H1 (cell line): ENCODE measurements at regions not wholly inside any gene's neighbourhood (a gene's known extent, or its start where the extent isn't known, plus 50 kb on each side); places are given as distances from the start of the nearest gene placed in this dataset.

Experiments
- ASH2L ChIP-seq: fragments of 200-600, 300-600 bp; sonication (generic); IDR thresholded peaks from one replicate; pipeline ENCODE4 v1.7.1; 2017; ENCODE audit warnings: low read length
- CBX8 ChIP-seq: fragments of 300-800, 300-1000 bp; sonication (generic); IDR thresholded peaks from 2 replicates; pipeline ENCODE4 v1.7.1; 2016; ENCODE audit warnings: low read depth, low read length, borderline replicate concordance
- HDAC6 ChIP-seq: IDR thresholded peaks from one replicate; pipeline ENCODE4 v1.7.1; 2012; ENCODE audit warnings: low read depth, mild to moderate bottlenecking, inconsistent platforms, low read length, moderate library complexity
- NANOG ChIP-seq: IDR thresholded peaks from 2 replicates; pipeline ENCODE4 v1.6.1; 2011; ENCODE audit warnings: low read length, low read depth, mild to moderate bottlenecking, inconsistent platforms; ENCODE audit not compliant: insufficient read depth, poor library complexity, severe bottlenecking
- POU5F1 ChIP-seq: IDR thresholded peaks from 2 replicates; pipeline ENCODE4 v1.6.1; 2011; ENCODE audit warnings: low read depth, mild to moderate bottlenecking, low read length, moderate library complexity
- SIN3A ChIP-seq, 2 experiments: IDR thresholded peaks in 1 of 2; conservative IDR thresholded peaks in 1 of 2; 2 replicates each; pipeline ENCODE4 v1.6.1; 2011 to 2012; ENCODE audit warnings: low read length in 2 of 2, improper control_type of control experiment in 1 of 2, low read depth in 1 of 2, mild to moderate bottlenecking in 1 of 2
- YY1 ChIP-seq: IDR thresholded peaks from 2 replicates; pipeline ENCODE4 v1.6.1; 2011; ENCODE audit warnings: low read depth, mild to moderate bottlenecking, low read length
- TF ChIP-seq, protein P1 (sequence below), 3 experiments: IDR thresholded peaks; 1 replicate in 2 of 3; 2 replicates in 1 of 3; pipeline versions ENCODE4 v1.5.1 to v1.6.1; 2011; ENCODE audit warnings: low read length in 3 of 3, mild to moderate bottlenecking in 3 of 3, inconsistent platforms in 2 of 3, low read depth in 1 of 3, moderate library complexity in 1 of 3; ENCODE audit not compliant: insufficient read depth in 1 of 3; ENCODE audit errors: control extremely low read depth in 1 of 3
- TF ChIP-seq, protein P2 (sequence below): IDR thresholded peaks from 2 replicates; pipeline ENCODE4 v1.6.1; 2012; ENCODE audit warnings: inconsistent platforms

DNA sequence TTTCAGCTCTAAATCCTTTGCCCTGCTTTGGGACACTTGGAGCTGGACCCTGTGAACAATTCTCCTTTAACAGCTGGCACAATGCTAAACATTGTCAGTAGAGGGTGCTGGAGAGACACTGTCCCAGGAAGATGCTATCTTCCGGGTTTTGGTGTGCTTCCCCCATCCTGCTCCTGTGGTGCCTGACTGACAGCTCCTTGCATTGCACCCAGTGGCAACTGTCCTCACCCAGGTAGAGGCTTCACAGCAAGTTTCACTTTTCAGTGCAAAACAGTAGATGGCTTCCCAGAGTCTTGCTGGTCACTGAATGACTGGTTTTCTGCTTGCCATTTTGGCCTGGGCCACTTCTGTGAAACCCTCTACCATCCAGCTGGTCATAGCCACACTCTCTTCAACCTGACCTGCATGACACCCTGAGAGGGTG lies 77.3 kb downstream of the CDC14C start:
- TF ChIP-seq NANOG (no peak), CBX8 (no peak), SIN3A (conservative IDR thresholded peaks at IDR 0.05 in 1 of 2, IDR thresholded peaks at IDR 0.05 in 1 of 2; ENCODE audit: low read depth in 1 of 2, low read length in 2 of 2) (0 out of 4 replicates have a peak, but pooled peaks of 1 of the 2 experiments have one; percentile 36), ASH2L (no peak), YY1 (0 out of 2 replicates have a peak, but pooled peaks have one; percentile 29), HDAC6 (no peak), POU5F1 (no peak)
- TF ChIP-seq, protein P1, sequence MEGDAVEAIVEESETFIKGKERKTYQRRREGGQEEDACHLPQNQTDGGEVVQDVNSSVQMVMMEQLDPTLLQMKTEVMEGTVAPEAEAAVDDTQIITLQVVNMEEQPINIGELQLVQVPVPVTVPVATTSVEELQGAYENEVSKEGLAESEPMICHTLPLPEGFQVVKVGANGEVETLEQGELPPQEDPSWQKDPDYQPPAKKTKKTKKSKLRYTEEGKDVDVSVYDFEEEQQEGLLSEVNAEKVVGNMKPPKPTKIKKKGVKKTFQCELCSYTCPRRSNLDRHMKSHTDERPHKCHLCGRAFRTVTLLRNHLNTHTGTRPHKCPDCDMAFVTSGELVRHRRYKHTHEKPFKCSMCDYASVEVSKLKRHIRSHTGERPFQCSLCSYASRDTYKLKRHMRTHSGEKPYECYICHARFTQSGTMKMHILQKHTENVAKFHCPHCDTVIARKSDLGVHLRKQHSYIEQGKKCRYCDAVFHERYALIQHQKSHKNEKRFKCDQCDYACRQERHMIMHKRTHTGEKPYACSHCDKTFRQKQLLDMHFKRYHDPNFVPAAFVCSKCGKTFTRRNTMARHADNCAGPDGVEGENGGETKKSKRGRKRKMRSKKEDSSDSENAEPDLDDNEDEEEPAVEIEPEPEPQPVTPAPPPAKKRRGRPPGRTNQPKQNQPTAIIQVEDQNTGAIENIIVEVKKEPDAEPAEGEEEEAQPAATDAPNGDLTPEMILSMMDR (IDR thresholded peaks at IDR 0.05; ENCODE audit: control extremely low read depth in 1 of 3, insufficient read depth in 1 of 3, low read depth in 1 of 3, low read length in 3 of 3) = peak; percentile 61 to 95 (median 89)
- TF ChIP-seq, protein P2, sequence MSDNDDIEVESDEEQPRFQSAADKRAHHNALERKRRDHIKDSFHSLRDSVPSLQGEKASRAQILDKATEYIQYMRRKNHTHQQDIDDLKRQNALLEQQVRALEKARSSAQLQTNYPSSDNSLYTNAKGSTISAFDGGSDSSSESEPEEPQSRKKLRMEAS = 0 out of 2 replicates have a peak, but pooled peaks have one; percentile 4
